ENCODE measurements at regions not wholly inside any gene's neighbourhood (a gene's known extent, or its start where the extent isn't known, plus 50 kb on each side); places are given as distances from the start of the nearest gene placed in this dataset.
"Not testable (repeated sequence)": the region's sequence is repeated elsewhere in the genome, so short reads cannot be mapped to it uniquely, and the experiment has no call there.

GRCh38 chr12:90501412-90501811, 453.6 kb downstream of the CCER1 start:
- Mint-ChIP-seq H3K4me3 (no peak overlapping the region), H3K27me3 (peaks cover 3% of the 10 kb centered on the region), H3K9me3 (peaks cover 0 to 3% (median 3%) of the 10 kb centered on the region in 3 donors), H3K4me1 (no peaks in the 10 kb centered on the region), H3K36me3 (peaks cover 2% of the 10 kb centered on the region), H3K27ac (no peak overlapping the region)

GRCh38 chr12:90499795-90500194, 455.2 kb downstream of the CCER1 start:
- H3K4me1 Mint-ChIP-seq = no peaks in the 10 kb centered on the region
- H3K4me3 Mint-ChIP-seq = no peak overlapping the region
- peaks cover 3% of the 10 kb centered on the region for H3K27me3 Mint-ChIP-seq
- H3K9me3 Mint-ChIP-seq = peaks cover 0 to 3% (median 3%) of the 10 kb centered on the region in 3 donors
- peaks cover 2% of the 10 kb centered on the region for H3K36me3 Mint-ChIP-seq
- no peak overlapping the region for H3K27ac Mint-ChIP-seq

DNA sequence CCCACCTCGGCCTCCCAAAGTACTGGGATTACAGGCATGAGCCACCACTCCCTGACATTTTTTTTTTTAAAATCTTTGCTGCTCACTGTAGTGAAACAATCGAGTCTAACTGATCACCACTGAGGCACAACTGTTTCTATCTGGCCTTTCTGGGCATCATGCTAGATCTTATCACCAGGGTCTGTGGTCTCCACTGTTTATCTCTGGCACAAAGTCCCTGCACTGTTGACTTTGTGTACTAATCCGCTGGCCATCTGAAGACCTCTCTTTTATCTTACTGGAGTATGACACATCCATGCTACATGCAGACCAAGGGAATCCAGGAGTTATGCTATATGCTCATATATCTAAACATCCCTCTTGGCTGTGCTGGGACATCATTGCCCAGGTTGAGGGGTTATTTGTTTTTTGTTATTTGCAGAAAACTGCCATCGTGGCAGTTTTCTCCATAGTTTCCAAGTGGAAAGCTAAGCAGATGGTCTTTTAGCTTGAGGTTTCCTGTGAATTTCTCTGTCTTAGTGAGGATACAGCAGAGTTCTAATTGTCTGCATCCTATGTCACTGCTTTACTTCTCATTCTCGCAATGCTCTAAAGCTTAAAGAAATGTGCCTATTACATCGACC, 456.9 kb downstream of the CCER1 start:
- Mint-ChIP-seq H3K4me3 (no peak overlapping the region), H3K27me3 (peaks cover 3% of the 10 kb centered on the region), H3K4me1 (no peaks in the 10 kb centered on the region), H3K27ac (no peak overlapping the region), H3K36me3 (peaks cover 2% of the 10 kb centered on the region), H3K9me3 (peaks cover 0 to 3% (median 0%) of the 10 kb centered on the region in 3 donors)

DNA sequence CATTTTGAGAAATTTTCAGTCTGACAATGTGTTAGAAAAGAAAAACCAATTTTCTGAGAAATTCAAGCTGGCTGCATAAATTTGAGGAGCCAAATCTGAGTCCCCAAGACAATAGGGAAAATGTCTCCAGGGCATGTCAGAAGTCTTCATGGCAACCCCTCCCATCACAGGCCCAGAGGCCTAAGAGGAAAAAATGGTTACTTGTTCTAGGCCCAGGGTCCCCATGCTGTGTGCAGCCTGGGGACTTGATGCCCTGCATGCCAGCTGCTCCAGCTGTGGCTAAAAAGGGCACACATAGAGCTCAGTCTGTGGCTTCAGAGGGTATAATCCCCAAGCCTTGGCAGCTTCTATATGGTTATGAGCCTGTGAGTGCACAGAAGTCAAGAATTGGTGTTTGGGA, 464.6 kb downstream of the CCER1 start:
- H3K27ac Mint-ChIP-seq = no peak overlapping the region
- H3K4me1 Mint-ChIP-seq = no peaks in the 10 kb centered on the region
- H3K27me3 Mint-ChIP-seq = no peaks in the 10 kb centered on the region
- H3K36me3 Mint-ChIP-seq = no peaks in the 10 kb centered on the region
- H3K9me3 Mint-ChIP-seq = peaks cover 0 to 16% (median 10%) of the 10 kb centered on the region in 3 donors
- no peak overlapping the region for H3K4me3 Mint-ChIP-seq

DNA sequence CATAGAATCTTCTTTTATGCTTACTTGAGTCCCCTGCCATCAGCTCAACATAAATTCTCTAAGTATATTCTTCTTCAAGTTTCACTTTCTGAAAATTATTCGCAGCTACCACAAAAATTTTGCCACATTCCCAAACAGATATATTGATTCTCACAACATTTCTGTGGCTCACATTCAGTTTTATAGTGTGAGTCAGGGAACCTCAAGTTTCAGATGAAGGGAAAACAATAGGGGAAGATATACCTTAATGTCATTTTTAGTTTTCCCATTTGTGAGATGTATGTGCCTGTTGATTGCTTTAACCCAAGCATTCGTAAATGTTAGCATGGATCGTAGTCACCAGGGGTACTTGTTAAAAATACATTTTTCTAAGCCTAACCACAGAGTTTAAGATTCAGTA, 465.8 kb downstream of the CCER1 start:
- Mint-ChIP-seq H3K9me3 (peaks cover 0 to 16% (median 10%) of the 10 kb centered on the region in 3 donors), H3K4me1 (no peaks in the 10 kb centered on the region), H3K36me3 (no peaks in the 10 kb centered on the region), H3K4me3 (no peak overlapping the region), H3K27ac (no peak overlapping the region), H3K27me3 (no peaks in the 10 kb centered on the region)

DNA sequence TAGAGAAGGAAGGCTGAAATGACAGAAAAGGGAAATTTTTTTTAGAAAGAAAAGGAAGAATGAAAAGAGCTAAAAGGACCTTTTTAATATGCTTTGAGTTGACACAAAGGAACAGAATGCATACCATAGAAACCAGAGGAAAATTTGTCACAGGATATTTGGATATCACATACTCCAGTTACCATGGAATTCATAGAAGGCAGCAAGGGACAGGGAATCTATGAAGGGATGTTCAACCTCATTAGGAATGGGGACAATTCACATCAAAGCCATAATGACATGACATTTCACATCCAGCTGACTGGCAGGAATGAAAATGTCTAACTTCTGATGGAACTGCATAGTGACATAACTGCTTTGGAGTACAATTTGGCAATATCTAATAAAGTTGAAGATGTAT, 469.4 kb downstream of the CCER1 start:
- Mint-ChIP-seq H3K9me3 (peaks cover 0 to 10% (median 6%) of the 10 kb centered on the region in 3 donors), H3K4me3 (no peak overlapping the region), H3K27ac (no peak overlapping the region), H3K4me1 (no peaks in the 10 kb centered on the region), H3K27me3 (no peaks in the 10 kb centered on the region), H3K36me3 (no peaks in the 10 kb centered on the region)

GRCh38 chr12:90484094-90484493, 470.9 kb downstream of the CCER1 start:
- Mint-ChIP-seq H3K4me1 (no peaks in the 10 kb centered on the region), H3K36me3 (no peaks in the 10 kb centered on the region), H3K9me3 (peaks cover 0 to 3% (median 0%) of the 10 kb centered on the region in 3 donors), H3K27me3 (no peaks in the 10 kb centered on the region), H3K4me3 (no peak overlapping the region), H3K27ac (no peak overlapping the region)

- Mint-ChIP-seq H3K4me3 (no peak overlapping the region), H3K27ac (no peak overlapping the region), H3K9me3 (no peaks in the 10 kb centered on the region), H3K36me3 (no peaks in the 10 kb centered on the region), H3K27me3 (no peaks in the 10 kb centered on the region), H3K4me1 (no peaks in the 10 kb centered on the region)
Measured at GRCh38 chr12:90481748-90482147, 473.2 kb downstream of the CCER1 start.

- no peaks in the 10 kb centered on the region for H3K4me1 Mint-ChIP-seq
- H3K27me3 Mint-ChIP-seq = no peaks in the 10 kb centered on the region
- H3K27ac Mint-ChIP-seq = no peak overlapping the region
- no peak overlapping the region for H3K4me3 Mint-ChIP-seq
- H3K36me3 Mint-ChIP-seq = no peaks in the 10 kb centered on the region
- H3K9me3 Mint-ChIP-seq = no peaks in the 10 kb centered on the region
Measured at GRCh38 chr12:90479237-90479636, 475.7 kb downstream of the CCER1 start.

DNA sequence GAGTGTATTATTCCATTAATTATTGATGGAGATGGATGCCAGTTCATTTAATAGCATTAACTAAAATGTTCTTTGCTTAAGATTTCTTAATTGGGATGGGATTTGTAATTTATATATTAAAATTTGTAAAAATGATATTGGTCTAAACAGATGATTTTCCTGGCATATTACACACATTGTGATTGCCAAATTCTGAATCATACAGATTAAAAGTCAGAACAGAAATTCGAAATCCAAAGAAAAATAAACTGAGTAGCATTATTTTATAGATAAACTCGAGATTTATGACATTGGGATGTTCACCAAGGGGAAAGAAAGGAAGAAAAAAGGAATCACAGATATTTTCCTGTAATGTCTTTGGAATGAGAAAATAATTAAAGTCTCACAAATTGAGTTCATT, 481.1 kb downstream of the CCER1 start:
- H3K4me1 Mint-ChIP-seq = no peaks in the 10 kb centered on the region
- no peaks in the 10 kb centered on the region for H3K36me3 Mint-ChIP-seq
- no peak overlapping the region for H3K27ac Mint-ChIP-seq
- H3K4me3 Mint-ChIP-seq = no peak overlapping the region
- no peaks in the 10 kb centered on the region for H3K27me3 Mint-ChIP-seq
- peaks cover 0 to 1% (median 0%) of the 10 kb centered on the region in 3 donors for H3K9me3 Mint-ChIP-seq

- no peaks in the 10 kb centered on the region for H3K27me3 Mint-ChIP-seq
- H3K9me3 Mint-ChIP-seq = no peaks in the 10 kb centered on the region
- H3K36me3 Mint-ChIP-seq = peaks cover 6% of the 10 kb centered on the region
- no peak overlapping the region for H3K4me3 Mint-ChIP-seq
- no peak overlapping the region for H3K27ac Mint-ChIP-seq
- no peaks in the 10 kb centered on the region for H3K4me1 Mint-ChIP-seq
Measured at GRCh38 chr12:90460681-90461080, 494.3 kb downstream of the CCER1 start.

DNA sequence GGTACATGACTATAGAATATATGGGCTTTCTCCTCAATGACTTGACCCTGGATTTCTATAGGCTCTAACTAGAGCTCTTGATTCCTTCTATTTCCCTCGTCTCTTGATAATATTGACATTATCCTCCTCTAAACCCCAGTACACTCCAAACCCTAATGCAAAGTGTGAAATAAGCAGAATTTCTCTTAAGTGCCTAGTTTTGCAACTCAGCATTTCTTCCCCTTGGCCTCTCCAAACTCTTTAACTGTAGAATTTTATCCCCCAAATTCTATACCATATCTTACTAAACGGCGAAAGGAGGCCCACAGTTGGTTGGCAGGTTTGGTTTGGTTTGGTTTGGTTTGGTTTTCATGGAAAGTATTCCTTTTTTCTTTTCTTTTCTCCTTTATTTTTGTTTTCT, 498.7 kb downstream of the CCER1 start:
- Mint-ChIP-seq H3K27me3 (no peaks in the 10 kb centered on the region), H3K27ac (no peak overlapping the region), H3K4me3 (no peak overlapping the region), H3K36me3 (peaks cover 6% of the 10 kb centered on the region), H3K9me3 (peaks cover 0 to under 1% (median 0%) of the 10 kb centered on the region in 3 donors), H3K4me1 (no peaks in the 10 kb centered on the region)

DNA sequence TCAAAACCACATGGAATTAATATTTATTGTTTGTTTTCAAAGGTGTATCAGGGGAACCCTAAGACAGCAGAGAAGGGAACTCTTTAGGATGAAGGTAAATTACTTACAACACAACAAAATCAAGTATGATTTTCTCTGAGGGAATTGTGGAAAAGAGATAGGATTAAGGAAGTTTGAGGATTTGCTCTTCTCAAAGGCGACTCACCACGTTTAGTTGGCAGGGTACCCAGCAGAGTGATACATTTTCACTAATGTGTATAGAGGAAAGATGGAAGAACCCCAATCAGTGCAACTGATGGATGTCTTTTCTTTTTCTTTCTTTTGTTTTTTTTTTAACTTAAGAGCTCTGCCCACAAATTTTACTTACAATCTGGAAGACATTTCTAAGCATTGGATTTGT, 499.2 kb downstream of the CCER1 start:
- no peaks in the 10 kb centered on the region for H3K4me1 Mint-ChIP-seq
- no peak overlapping the region for H3K4me3 Mint-ChIP-seq
- H3K36me3 Mint-ChIP-seq = peaks cover 6% of the 10 kb centered on the region
- H3K27ac Mint-ChIP-seq = no peak overlapping the region
- no peaks in the 10 kb centered on the region for H3K27me3 Mint-ChIP-seq
- H3K9me3 Mint-ChIP-seq = peaks cover 0 to 1% (median 0%) of the 10 kb centered on the region in 3 donors

- Mint-ChIP-seq H3K4me1 (peaks cover 0 to 2% (median 0%) of the 10 kb centered on the region in 3 donors), H3K36me3 (no peaks in the 10 kb centered on the region), H3K4me3 (no peak overlapping the region), H3K27me3 (peaks cover 1% of the 10 kb centered on the region), H3K9me3 (peaks cover 1 to 4% (median 4%) of the 10 kb centered on the region in 3 donors), H3K27ac (no peak overlapping the region)
Measured at GRCh38 chr12:90449611-90450010, 505.4 kb downstream of the CCER1 start.

DNA sequence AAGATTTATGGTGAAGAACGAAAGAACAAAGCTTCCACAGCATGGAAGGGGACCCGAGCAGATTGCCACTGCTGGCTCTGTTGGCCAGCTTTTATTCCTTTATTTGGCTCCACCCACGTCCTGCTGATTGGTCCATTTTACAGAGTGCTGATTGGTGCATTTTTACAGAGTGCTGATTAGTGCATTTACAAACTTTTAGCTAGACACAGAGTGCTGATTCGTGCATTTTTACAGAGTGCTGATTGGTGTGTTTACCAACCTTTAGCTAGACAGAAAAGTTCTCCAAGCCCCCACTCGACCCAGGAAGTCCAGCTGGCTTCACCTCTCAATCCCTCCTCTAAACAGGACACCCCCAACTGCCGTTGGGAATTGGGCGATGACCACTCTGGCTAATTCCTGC, 511.5 kb downstream of the CCER1 start:
- H3K27me3 Mint-ChIP-seq, H3K4me1 Mint-ChIP-seq, H3K4me3 Mint-ChIP-seq, H3K36me3 Mint-ChIP-seq, H3K27ac Mint-ChIP-seq: not testable (repeated sequence)
- H3K9me3 Mint-ChIP-seq = peaks cover 0 to 13% (median 11%) of the 10 kb centered on the region in 3 donors

- Mint-ChIP-seq H3K27ac (no peak overlapping the region), H3K27me3 (peaks cover 3% of the 10 kb centered on the region), H3K4me1 (peaks cover 0 to 2% (median 0%) of the 10 kb centered on the region in 3 donors), H3K4me3 (no peak overlapping the region), H3K36me3 (peaks cover 1% of the 10 kb centered on the region), H3K9me3 (peaks cover 0 to 13% (median 7%) of the 10 kb centered on the region in 3 donors)
Measured at GRCh38 chr12:90441431-90441830, 513.5 kb downstream of the CCER1 start.

Data from IgD-negative memory B cell (primary cell).